DMS79 treated with DMSO at 0.1 percent for 48 hours (cell line): ENCODE measurements at regions not wholly inside any gene's neighbourhood (a gene's known extent, or its start where the extent isn't known, plus 50 kb on each side); places are given as distances from the start of the nearest gene placed in this dataset.

Source experiments
- DNase-seq: peaks from one replicate; lab custom pipeline; 2025; lab: John Stamatoyannopoulos, UW

GRCh38 chr5:61686491-61687257 is 354.6 kb downstream of the ZSWIM6 start:
- DNase-seq = no peak

GRCh38 chr5:61687371-61687770 is 355.3 kb downstream of the ZSWIM6 start:
- no peak for DNase-seq

- DNase-seq = no peak
These were observed 357.2 kb downstream of the ZSWIM6 start for GRCh38 chr5:61689153-61689846.

GRCh38 chr5:61697809-61698558 is 365.9 kb downstream of the ZSWIM6 start:
- DNase-seq = no peak

GRCh38 chr5:61701877-61702602 is 370.0 kb downstream of the ZSWIM6 start:
- no peak for DNase-seq

- no peak for DNase-seq
These were observed 370.7 kb downstream of the ZSWIM6 start for GRCh38 chr5:61702784-61703183.

GRCh38 chr5:61704289-61704688 is 372.2 kb downstream of the ZSWIM6 start:
- no peak for DNase-seq

- no peak for DNase-seq
These were observed 374.7 kb downstream of the ZSWIM6 start for GRCh38 chr5:61706751-61707150.

GRCh38 chr5:61719124-61719523 is 387.1 kb downstream of the ZSWIM6 start:
- DNase-seq = no peak

GRCh38 chr5:61720829-61721228 is 388.8 kb downstream of the ZSWIM6 start:
- no peak for DNase-seq

- DNase-seq = no peak
These were observed 392.0 kb downstream of the ZSWIM6 start for GRCh38 chr5:61724102-61724501.

- no peak for DNase-seq
These were observed 396.2 kb downstream of the ZSWIM6 start for GRCh38 chr5:61728287-61728686.

- no peak for DNase-seq
These were observed 398.8 kb downstream of the ZSWIM6 start for GRCh38 chr5:61730866-61731265.

- DNase-seq = no peak
These were observed 399.3 kb downstream of the ZSWIM6 start for GRCh38 chr5:61731267-61731945.

- DNase-seq = no peak
These were observed 399.9 kb downstream of the ZSWIM6 start for GRCh38 chr5:61731946-61732314.

GRCh38 chr5:61732369-61732768 is 400.3 kb downstream of the ZSWIM6 start:
- no peak for DNase-seq

GRCh38 chr5:61732796-61733195 is 400.7 kb downstream of the ZSWIM6 start:
- DNase-seq = no peak

- no peak for DNase-seq
These were observed 401.9 kb downstream of the ZSWIM6 start for GRCh38 chr5:61734001-61734400.

- DNase-seq = no peak
These were observed 402.9 kb downstream of the ZSWIM6 start for GRCh38 chr5:61734966-61735365.

GRCh38 chr5:61735531-61735930 is 403.5 kb downstream of the ZSWIM6 start:
- DNase-seq = no peak

GRCh38 chr5:61735995-61736394 is 403.9 kb downstream of the ZSWIM6 start:
- no peak for DNase-seq
